Spleen (tissue), 11 donors: ENCODE measurements at regions not wholly inside any gene's neighbourhood (a gene's known extent, or its start where the extent isn't known, plus 50 kb on each side); places are given as distances from the start of the nearest gene placed in this dataset.

Experiments
- DNase-seq: peaks from one replicate; pipeline ENCODE4 v3.0.0-alpha.2; 2020
- H3K27ac ChIP-seq, 8 donors: fragments of 200-600 bp; sonication (generic) in 7 of 8; 1 replicate in 4 of 8; 2 replicates in 4 of 8; pipeline versions ENCODE4 v1.5.0 to v1.8.0; 2016 to 2021; ENCODE audit warnings: inconsistent platforms in 4 of 8, mild to moderate bottlenecking in 4 of 8, moderate library complexity in 1 of 8
- H3K27me3 ChIP-seq, 7 donors: fragments of 200-600 bp; sonication (generic) in 6 of 7; replicated peaks in 1 of 7; 1 replicate in 4 of 7; 2 replicates in 3 of 7; pipeline versions ENCODE4 v1.5.0 to v1.8.0; 2016 to 2021; ENCODE audit warnings: inconsistent platforms in 3 of 7, mild to moderate bottlenecking in 1 of 7
- H3K36me3 ChIP-seq, 6 donors: fragments of 200-600 bp; sonication (generic) in 5 of 6; 1 replicate in 4 of 6; 2 replicates in 2 of 6; pipeline versions ENCODE4 v1.5.0 to v1.8.0; 2016 to 2021; ENCODE audit warnings: inconsistent platforms in 2 of 6
- H3K4me1 ChIP-seq, 6 donors: fragments of 200-600 bp; sonication (generic) in 5 of 6; 1 replicate in 3 of 6; 2 replicates in 3 of 6; pipeline versions ENCODE4 v1.5.0 to v1.8.0; 2016 to 2021; ENCODE audit warnings: inconsistent platforms in 3 of 6
- H3K4me3 ChIP-seq, 8 donors: fragments of 200-600 bp; sonication (generic) in 7 of 8; 1 replicate in 4 of 8; 2 replicates in 4 of 8; pipeline versions ENCODE4 v1.5.0 to v1.8.0; 2016 to 2021; ENCODE audit warnings: inconsistent platforms in 4 of 8, mild to moderate bottlenecking in 4 of 8, moderate library complexity in 2 of 8
- H3K9me3 ChIP-seq, 8 donors: fragments of 200-600 bp; sonication (generic) in 7 of 8; 1 replicate in 4 of 8; 2 replicates in 4 of 8; pipeline versions ENCODE4 v1.5.0 to v1.8.0; 2016 to 2021; ENCODE audit warnings: inconsistent platforms in 4 of 8
- CTCF ChIP-seq, 11 experiments: fragments of 200-600 bp in 7 of 11; fragments of 450-650 bp in 4 of 11; sonication (generic) in 4 of 11; IDR thresholded peaks in 8 of 11; conservative IDR thresholded peaks in 3 of 11; 1 replicate in 7 of 11; 2 replicates in 4 of 11; pipeline versions ENCODE4 v1.4.0 to v1.8.0; 2016 to 2021; ENCODE audit warnings: antibody characterized with exemption in 11 of 11, inconsistent platforms in 4 of 11, mild to moderate bottlenecking in 1 of 11
- POLR2A ChIP-seq, 3 donors: fragments of 450-650 bp; IDR thresholded peaks; one replicate each; pipeline ENCODE4 v1.5.1; 2017; ENCODE audit warnings: antibody characterized with exemption in 3 of 3, mild to moderate bottlenecking in 1 of 3
- POLR2AphosphoS5 ChIP-seq, 3 donors: sonication (generic); formaldehyde crosslinking; IDR thresholded peaks; one replicate each; pipeline ENCODE4 v1.5.1; 2017; ENCODE audit warnings: antibody characterized with exemption in 3 of 3
- WGBS, 5 donors: extraction: QIAGEN DNeasy Blood & Tissue Kit in 3 of 5; methylation state at CpG; one replicate each; pipeline versions ENCODE4 v1.1.5 to v1.1.7; 2013 to 2018; 5-methylcytosine and 5-hydroxymethylcytosine counted together
- intact Hi-C: fragments of 100-400 bp; cut with DNase I; formaldehyde crosslinking; loops from one replicate; pipeline ENCODE4 v1.15.0; 2023; ENCODE audit warnings: low total_unique reads
- donor health status: healthy with polysubstance abuse.
- donor health status: DM: no; HTN: no; CAD: no; lungs with moderate emphysema.
- donor health status: DM: no; HTN: no; CAD: no.
- donor health status: Bipolar disorder and iron deficiency.
- donor health status: healthy.
- donor health status: DM: no; HTN: no; CAD: no.
- donor health status: DM: yes; HTN: yes; CAD: no.

GRCh38 chr10:61184429-61184828 is 240.4 kb upstream of the RHOBTB1 start:
- no peak for TF ChIP-seq POLR2A (IDR thresholded peaks at IDR 0.05)
- Histone ChIP-seq H3K4me3 (no peak overlapping the region), H3K9me3 (no peaks in the 10 kb centered on the region), H3K36me3 (no peaks in the 10 kb centered on the region), H3K27me3 (no peaks in the 10 kb centered on the region), H3K4me1 (no peaks in the 10 kb centered on the region), H3K27ac (no peak overlapping the region)
- 73 to 87% (median 85%) methylated on average over 2 of the region's 2 CpGs for WGBS, 5 donors
- DNase-seq = no peak
- intact Hi-C loops = no loop called here

GRCh38 chr10:61183967-61184366 is 240.0 kb upstream of the RHOBTB1 start:
- Histone ChIP-seq H3K36me3 (no peaks in the 10 kb centered on the region), H3K27ac (no peak overlapping the region), H3K4me1 (no peaks in the 10 kb centered on the region), H3K9me3 (no peaks in the 10 kb centered on the region), H3K4me3 (no peak overlapping the region), H3K27me3 (no peaks in the 10 kb centered on the region)
- TF ChIP-seq CTCF (IDR thresholded peaks at IDR 0.05 in 8 of 11, conservative IDR thresholded peaks at IDR 0.05 in 3 of 11) (no peak), POLR2AphosphoS5 (IDR thresholded peaks at IDR 0.05) (no peak), POLR2A (IDR thresholded peaks at IDR 0.05) (no peak)
- intact Hi-C loops = no loop called here
- DNase-seq = no peak
- 73 to 97% (median 78%) methylated on average over 1 of the region's 1 CpG for WGBS, 5 donors

GRCh38 chr10:61181832-61182231 is 237.8 kb upstream of the RHOBTB1 start:
- Histone ChIP-seq H3K27ac (no peak overlapping the region), H3K4me1 (no peaks in the 10 kb centered on the region), H3K36me3 (no peaks in the 10 kb centered on the region), H3K9me3 (no peaks in the 10 kb centered on the region), H3K4me3 (no peak overlapping the region), H3K27me3 (no peaks in the 10 kb centered on the region)
- WGBS, 5 donors = 82 to 96% (median 86%) methylated on average over 3 of the region's 3 CpGs
- TF ChIP-seq CTCF (IDR thresholded peaks at IDR 0.05 in 8 of 11, conservative IDR thresholded peaks at IDR 0.05 in 3 of 11) (no peak), POLR2AphosphoS5 (IDR thresholded peaks at IDR 0.05) (no peak), POLR2A (IDR thresholded peaks at IDR 0.05) (no peak)
- intact Hi-C loops = no loop called here
- DNase-seq = no peak

GRCh38 chr10:61179771-61180170 is 235.8 kb upstream of the RHOBTB1 start:
- intact Hi-C loops = no loop called here
- H3K9me3 ChIP-seq = no peaks in the 10 kb centered on the region
- 70 to 90% (median 81%) methylated on average over 3 of the region's 3 CpGs for WGBS, 5 donors
- H3K27ac ChIP-seq = no peak overlapping the region
- TF ChIP-seq POLR2A (IDR thresholded peaks at IDR 0.05) (no peak), POLR2AphosphoS5 (IDR thresholded peaks at IDR 0.05) (no peak)
- no peaks in the 10 kb centered on the region for H3K36me3 ChIP-seq
- DNase-seq = no peak
- H3K27me3 ChIP-seq = no peaks in the 10 kb centered on the region
- H3K4me1 ChIP-seq = no peaks in the 10 kb centered on the region
- no peak overlapping the region for H3K4me3 ChIP-seq

GRCh38 chr10:61176424-61176823 is 232.4 kb upstream of the RHOBTB1 start:
- DNase-seq = no peak
- Histone ChIP-seq H3K27ac (no peak overlapping the region), H3K36me3 (no peaks in the 10 kb centered on the region), H3K27me3 (no peaks in the 10 kb centered on the region), H3K9me3 (no peaks in the 10 kb centered on the region), H3K4me1 (no peaks in the 10 kb centered on the region), H3K4me3 (no peak overlapping the region)
- TF ChIP-seq CTCF (IDR thresholded peaks at IDR 0.05 in 8 of 11, conservative IDR thresholded peaks at IDR 0.05 in 3 of 11) (no peak), POLR2A (IDR thresholded peaks at IDR 0.05) (no peak), POLR2AphosphoS5 (IDR thresholded peaks at IDR 0.05) (no peak)
- intact Hi-C loops = no loop called here
- 70 to 86% (median 73%) methylated on average over 3 of the region's 3 CpGs for whole genome bisulfite sequencing, 5 donors
